Lung (tissue), 11 donors: ENCODE measurements at regions not wholly inside any gene's neighbourhood (a gene's known extent, or its start where the extent isn't known, plus 50 kb on each side); places are given as distances from the start of the nearest gene placed in this dataset.

Experiments
- ATAC-seq: fragments of 200-7000 bp; cut with Tn5 transposase; one replicate; pipeline ENCODE4 v1.9.1; 2020; ENCODE audit warnings: moderate number of reproducible peaks; ENCODE audit not compliant: insufficient read depth, low FRiP score
- DNase-seq, 3 donors: peaks; one replicate each; pipeline ENCODE4 v3.0.0-alpha.2; 2013 to 2017
- H3K27ac ChIP-seq, 2 donors: one replicate each; pipeline ENCODE4 v1.5.1; 2013; ENCODE audit warnings: mild to moderate bottlenecking in 2 of 2, moderate library complexity in 2 of 2, control low read depth in 1 of 2, inconsistent platforms in 1 of 2, low read depth in 1 of 2, low read length in 1 of 2
- H3K27me3 ChIP-seq, 3 donors: one replicate each; pipeline ENCODE4 v1.5.1; 2013; ENCODE audit warnings: low read length in 2 of 3; ENCODE audit not compliant: control insufficient read depth in 3 of 3, insufficient read depth in 3 of 3
- H3K36me3 ChIP-seq, 4 donors: one replicate each; pipeline ENCODE4 v1.5.1; 2013; ENCODE audit warnings: low read length in 4 of 4, mild to moderate bottlenecking in 1 of 4, moderate library complexity in 1 of 4; ENCODE audit not compliant: control insufficient read depth in 4 of 4, insufficient read depth in 4 of 4
- H3K4me1 ChIP-seq, 5 donors: one replicate each; pipeline ENCODE4 v1.5.1; 2013; ENCODE audit warnings: low read length in 5 of 5, mild to moderate bottlenecking in 2 of 5, moderate library complexity in 1 of 5; ENCODE audit not compliant: control insufficient read depth in 5 of 5, insufficient read depth in 5 of 5
- H3K4me3 ChIP-seq: one replicate; pipeline ENCODE4 v1.5.1; 2013; ENCODE audit warnings: mild to moderate bottlenecking, control low read depth, moderate library complexity
- H3K9ac ChIP-seq, 2 donors: one replicate each; pipeline ENCODE4 v1.5.1; 2013; ENCODE audit warnings: low read length in 2 of 2, control low read depth in 1 of 2; ENCODE audit not compliant: insufficient read depth in 1 of 2
- H3K9me3 ChIP-seq, 4 donors: one replicate each; pipeline ENCODE4 v1.5.1; 2013; ENCODE audit warnings: low read length in 3 of 4, mild to moderate bottlenecking in 1 of 4, moderate library complexity in 1 of 4; ENCODE audit not compliant: control insufficient read depth in 4 of 4, insufficient read depth in 3 of 4
- CTCF ChIP-seq: IDR thresholded peaks from 2 replicates; pipeline ENCODE4 v1.5.1; 2012; ENCODE audit warnings: mild to moderate bottlenecking; ENCODE audit errors: control extremely low read depth, extremely low read depth
- WGBS, 2 donors: extraction: QIAGEN DNeasy Blood & Tissue Kit; methylation state at CpG; one replicate each; pipeline ENCODE4 v1.1.7; 2013; 5-methylcytosine and 5-hydroxymethylcytosine counted together
- donor health status: control.
- donor health status: control.
- donor health status: Bipolar disorder and iron deficiency.
- donor health status: healthy.
- donor health status: DM: yes; HTN: yes; CAD: no.

- no peak for ATAC-seq
- TF ChIP-seq CTCF: no peak
- H3K27ac ChIP-seq: no peak overlapping the region
- WGBS, 2 donors: 80 to 100% methylated on average over 3 of the region's 3 CpGs
- no peaks in the 10 kb centered on the region for H3K36me3 ChIP-seq
- H3K27me3 ChIP-seq: no peaks in the 10 kb centered on the region
- no peak overlapping the region for H3K4me3 ChIP-seq
- H3K4me1 ChIP-seq: peaks cover 0 to 7% (median 0%) of the 10 kb centered on the region in 5 donors
- H3K9ac ChIP-seq: no peak overlapping the region
- H3K9me3 ChIP-seq: peaks cover 0 to 10% (median 2%) of the 10 kb centered on the region in 4 donors
- no peak for DNase-seq
These were observed 314.3 kb downstream of the KCNJ2 start for GRCh38 chr17:70483624-70484023.

GRCh38 chr17:70484050-70484449 is 314.7 kb downstream of the KCNJ2 start:
- 69 to 92% methylated on average over 4 of the region's 4 CpGs for WGBS, 2 donors
- ATAC-seq (no peak), DNase-seq (no peak)
- Histone ChIP-seq H3K27ac (no peak overlapping the region), H3K9ac (no peak overlapping the region), H3K9me3 (peaks cover 0 to 10% (median 2%) of the 10 kb centered on the region in 4 donors), H3K4me1 (peaks cover 0 to 7% (median 0%) of the 10 kb centered on the region in 5 donors), H3K36me3 (no peaks in the 10 kb centered on the region), H3K4me3 (no peak overlapping the region), H3K27me3 (no peaks in the 10 kb centered on the region)
- no peak for TF ChIP-seq CTCF

DNA sequence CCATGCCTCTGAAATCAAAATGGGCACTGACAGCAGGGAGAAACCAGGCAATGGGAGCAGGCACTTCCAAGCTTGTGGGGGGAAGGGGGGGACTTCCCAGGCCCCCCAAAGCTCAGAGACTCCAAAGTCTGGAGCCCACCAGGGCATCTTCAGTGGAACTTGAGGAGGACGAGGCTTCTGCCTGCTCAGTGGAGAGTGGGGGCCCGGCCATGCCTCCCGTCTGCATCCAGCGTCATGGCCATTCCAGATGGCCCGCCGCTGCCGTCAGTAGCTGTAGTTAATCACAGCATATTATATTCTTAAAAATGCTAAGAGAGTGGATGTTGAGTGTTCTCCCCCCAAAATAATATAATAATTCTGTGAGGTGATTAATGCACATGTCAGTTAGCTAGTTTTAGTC is 315.2 kb downstream of the KCNJ2 start:
- no peak for TF ChIP-seq CTCF
- DNase-seq (no peak), ATAC-seq (no peak)
- Histone ChIP-seq H3K9me3 (peaks cover 0 to 10% (median 2%) of the 10 kb centered on the region in 4 donors), H3K9ac (no peak overlapping the region), H3K4me1 (peaks cover 0 to 7% (median 0%) of the 10 kb centered on the region in 5 donors), H3K36me3 (no peaks in the 10 kb centered on the region), H3K4me3 (no peak overlapping the region), H3K27me3 (no peaks in the 10 kb centered on the region), H3K27ac (no peak overlapping the region)
- 81 to 98% methylated on average over 7 of the region's 7 CpGs for WGBS, 2 donors

DNA sequence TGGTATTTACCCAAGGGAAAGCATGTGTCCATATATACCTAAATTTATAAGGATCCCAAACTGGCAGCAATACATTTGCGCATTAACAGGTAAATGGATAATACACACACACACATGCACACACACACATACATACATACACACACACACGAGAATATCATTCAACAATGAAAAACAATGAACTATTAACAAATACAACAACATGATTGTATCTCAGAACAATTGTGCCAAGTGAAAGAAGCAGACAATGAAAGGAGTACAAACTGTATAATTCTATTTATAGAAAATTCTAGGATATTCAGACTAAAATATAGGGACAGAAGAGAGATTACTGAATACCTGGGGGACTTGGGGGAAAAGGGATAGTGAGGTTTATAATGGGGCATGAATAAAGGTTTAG is 323.0 kb downstream of the KCNJ2 start:
- Histone ChIP-seq H3K4me1 (no peaks in the 10 kb centered on the region), H3K27me3 (no peaks in the 10 kb centered on the region), H3K9ac (no peak overlapping the region), H3K36me3 (no peaks in the 10 kb centered on the region), H3K4me3 (no peak overlapping the region), H3K9me3 (peaks cover 0 to 3% (median 0%) of the 10 kb centered on the region in 4 donors), H3K27ac (no peak overlapping the region)
- DNase-seq (no peak), ATAC-seq (no peak)
- no peak for TF ChIP-seq CTCF
- 54 to 84% methylated on average over 2 of the region's 2 CpGs for WGBS, 2 donors
